GM19351 (cell line): ENCODE measurements at regions not wholly inside any gene's neighbourhood (a gene's known extent, or its start where the extent isn't known, plus 50 kb on each side); places are given as distances from the start of the nearest gene placed in this dataset.
"Not testable (repeated sequence)": the region's sequence is repeated elsewhere in the genome, so short reads cannot be mapped to it uniquely, and the experiment has no call there.

Experiments used
- ATAC-seq: cut with Tn5 transposase; IDR thresholded peaks from one replicate; pipeline ENCODE4 v1.9.1; 2021; ENCODE audit warnings: mild to moderate bottlenecking, moderate library complexity; ENCODE audit not compliant: unreplicated experiment

DNA sequence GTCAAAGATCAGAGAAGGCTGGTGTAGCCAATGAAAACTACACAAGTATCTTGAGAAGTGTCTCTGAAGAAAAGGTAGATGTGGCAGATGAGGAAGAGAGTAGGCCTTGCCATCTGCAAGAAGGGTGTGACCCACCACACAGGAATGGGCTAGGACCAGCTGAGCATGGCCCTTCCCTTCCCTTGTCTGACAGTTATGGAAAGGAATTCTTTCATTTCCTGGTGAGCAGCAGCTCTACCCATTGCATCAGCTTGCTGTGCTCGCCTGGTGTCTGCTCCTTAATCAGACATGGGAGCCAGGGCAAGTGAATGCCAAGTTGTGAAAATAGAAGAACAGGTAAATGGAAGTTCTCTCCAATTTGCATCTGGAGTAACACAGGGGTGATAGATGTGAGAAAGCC lies 145.2 kb upstream of the KRR1 start:
- ATAC-seq = no peak

DNA sequence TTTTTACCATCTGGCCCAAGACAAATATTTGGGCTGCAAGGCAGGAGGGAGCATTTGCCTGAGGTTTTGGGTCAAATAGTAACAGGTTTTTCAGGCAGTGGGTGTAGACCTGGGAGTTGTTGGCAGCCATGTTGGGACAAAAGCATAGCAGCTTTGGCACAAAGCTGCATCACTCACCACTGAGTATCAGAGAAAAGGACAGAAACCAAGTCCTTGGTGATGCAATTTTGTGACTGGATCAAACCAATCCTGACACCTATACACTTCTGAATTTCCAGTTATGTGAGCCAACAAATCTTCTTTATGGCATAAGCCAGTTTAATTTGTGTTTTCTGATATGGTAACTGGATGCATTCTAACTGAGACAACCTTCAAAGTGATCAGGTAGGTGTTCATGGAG lies 144.8 kb upstream of the KRR1 start:
- no peak for ATAC-seq

DNA sequence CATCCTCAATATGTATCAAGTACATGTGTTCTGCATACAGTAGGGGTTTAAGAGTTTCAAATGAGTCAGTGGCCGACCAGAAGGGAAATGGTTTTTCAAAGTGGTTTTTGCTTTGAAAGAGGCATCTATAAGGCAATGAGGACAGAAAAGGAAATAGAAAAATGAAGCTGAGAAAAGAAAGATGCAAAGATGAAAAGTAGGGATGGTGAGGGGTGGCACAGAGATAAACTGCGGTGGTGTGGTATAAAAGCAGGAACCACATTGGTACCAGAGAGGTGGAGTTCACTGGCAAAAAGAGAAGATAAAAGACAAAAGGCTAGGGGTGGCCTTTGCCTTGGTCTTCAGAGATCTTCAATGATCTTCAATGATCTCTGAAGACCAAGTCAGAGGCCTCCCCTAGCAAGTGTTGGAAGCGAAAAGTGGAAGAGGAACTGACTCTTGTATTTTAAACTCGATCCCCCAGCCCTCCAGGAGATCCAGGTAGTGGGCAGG lies 144.0 kb upstream of the KRR1 start:
- peak; percentile 85 for ATAC-seq

GRCh38 chr12:75651342-75651695 lies 139.9 kb upstream of the KRR1 start:
- no peak for ATAC-seq

DNA sequence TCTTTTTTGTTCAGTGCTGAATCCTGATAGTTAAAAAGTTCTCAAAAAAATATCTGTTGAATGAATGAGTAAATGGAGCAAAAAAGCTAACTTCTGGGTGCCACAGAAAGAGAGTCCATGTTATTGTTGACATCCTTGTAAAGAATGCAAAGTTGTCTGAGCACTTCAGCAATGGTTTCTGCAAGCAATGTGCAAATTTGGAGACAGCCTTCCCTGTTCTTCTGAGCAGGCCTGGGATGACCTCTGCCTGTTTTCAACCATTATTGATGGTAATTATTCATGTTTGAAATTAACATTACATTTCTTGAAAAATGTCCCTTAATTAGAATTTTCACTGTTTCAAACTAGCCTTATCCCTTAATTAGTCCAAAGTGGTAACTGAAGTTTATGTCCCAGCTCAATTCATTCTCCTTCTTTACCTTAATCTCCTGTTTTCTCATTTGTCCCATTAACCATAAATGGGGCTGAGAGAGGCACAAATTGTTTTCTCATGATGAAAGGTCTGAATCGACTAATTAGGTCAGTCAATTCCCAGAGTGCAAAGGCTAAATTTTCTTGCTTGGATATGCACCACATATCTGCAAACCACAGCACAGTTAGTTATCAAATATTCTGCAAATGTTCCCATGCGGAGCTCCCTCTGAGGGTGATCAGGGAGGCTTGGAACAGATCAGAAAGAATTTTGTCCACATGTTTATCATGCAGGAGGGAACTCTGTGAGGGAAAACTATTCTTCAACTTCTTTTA lies 139.4 kb upstream of the KRR1 start:
- no peak for ATAC-seq

- ATAC-seq = no peak
Observed at GRCh38 chr12:75650100-75650499, 138.7 kb upstream of the KRR1 start.

DNA sequence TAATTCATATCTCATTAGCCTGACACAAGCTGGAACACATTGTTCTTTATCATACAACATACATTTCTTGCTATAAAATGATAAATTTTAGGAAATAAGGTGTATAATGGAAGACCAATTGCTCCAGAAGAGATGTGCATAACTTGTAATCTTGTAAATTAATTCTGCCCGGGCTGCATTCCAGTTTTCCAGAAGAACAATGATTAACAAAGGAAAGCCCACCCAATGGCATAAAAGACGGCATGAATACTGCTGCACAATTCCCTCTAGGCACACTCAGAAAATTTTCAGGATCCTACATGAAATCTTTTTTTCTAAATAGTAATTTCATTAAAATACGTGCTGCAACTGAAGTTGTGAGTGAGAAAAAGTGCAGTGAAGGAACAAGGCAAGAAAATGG lies 137.4 kb upstream of the KRR1 start:
- no peak for ATAC-seq

GRCh38 chr12:75646329-75647210 lies 135.2 kb upstream of the KRR1 start:
- ATAC-seq = no peak

GRCh38 chr12:75644472-75645072 lies 133.2 kb upstream of the KRR1 start:
- ATAC-seq = no peak

GRCh38 chr12:75643119-75643518 lies 131.7 kb upstream of the KRR1 start:
- ATAC-seq = not testable (repeated sequence)

DNA sequence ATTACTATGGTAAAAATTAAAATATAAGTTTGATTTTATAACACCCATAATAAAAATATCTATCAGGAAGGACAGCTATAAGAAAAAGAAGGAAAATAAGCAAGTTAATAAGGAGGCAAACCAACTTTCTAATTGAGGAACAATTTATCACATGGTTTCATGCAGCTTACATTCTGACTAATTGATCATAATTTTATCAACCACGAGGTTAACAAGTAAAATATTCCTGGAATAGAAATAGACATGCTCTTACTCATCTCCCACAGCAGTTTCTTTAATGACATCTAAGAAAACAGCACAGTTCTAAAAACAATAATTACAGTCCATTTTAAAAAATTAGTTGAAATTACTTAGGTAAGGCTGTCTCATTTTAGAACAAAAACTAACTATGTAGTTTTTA lies 130.8 kb upstream of the KRR1 start:
- ATAC-seq = no peak

- ATAC-seq = peak; percentile 100
Observed at GRCh38 chr12:75641031-75641780, 129.8 kb upstream of the KRR1 start.

DNA sequence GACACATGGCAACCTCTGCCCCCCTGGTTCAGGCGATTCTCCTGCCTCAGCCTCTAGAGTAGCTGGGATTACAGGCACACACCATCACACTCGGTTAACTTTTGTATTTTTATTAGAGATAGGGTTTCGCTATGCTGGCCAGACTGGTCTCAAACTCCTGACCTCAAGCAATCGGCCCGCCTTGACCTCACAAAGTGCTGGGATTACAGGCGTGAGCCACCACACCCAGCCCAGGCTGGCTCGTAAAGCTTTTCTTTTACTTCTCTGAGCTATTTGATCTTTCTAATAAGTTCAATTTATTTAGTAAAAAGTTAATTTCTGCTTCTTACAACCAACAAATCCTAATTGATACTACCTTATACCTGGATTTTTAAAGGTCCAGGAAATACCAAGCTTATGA lies 127.4 kb upstream of the KRR1 start:
- ATAC-seq = no peak

DNA sequence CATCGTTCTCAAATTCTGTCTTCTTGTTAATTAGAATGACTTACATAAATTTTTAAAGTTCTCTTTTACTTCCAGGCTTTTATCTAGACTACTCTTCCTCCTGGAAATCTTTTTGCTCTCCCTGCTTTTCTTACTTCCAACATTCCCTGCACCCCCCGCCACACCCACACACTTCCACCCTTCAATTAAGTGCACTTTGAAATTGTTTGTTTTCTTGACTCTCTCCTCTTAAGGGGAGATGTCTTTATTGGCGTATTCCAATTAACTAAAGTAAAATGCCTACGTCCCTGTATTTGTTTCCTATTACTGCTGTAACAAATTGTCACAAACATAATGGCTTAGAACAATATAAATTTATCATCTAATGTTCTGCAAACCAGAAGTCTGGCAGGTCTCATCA lies 125.2 kb upstream of the KRR1 start:
- no peak for ATAC-seq

DNA sequence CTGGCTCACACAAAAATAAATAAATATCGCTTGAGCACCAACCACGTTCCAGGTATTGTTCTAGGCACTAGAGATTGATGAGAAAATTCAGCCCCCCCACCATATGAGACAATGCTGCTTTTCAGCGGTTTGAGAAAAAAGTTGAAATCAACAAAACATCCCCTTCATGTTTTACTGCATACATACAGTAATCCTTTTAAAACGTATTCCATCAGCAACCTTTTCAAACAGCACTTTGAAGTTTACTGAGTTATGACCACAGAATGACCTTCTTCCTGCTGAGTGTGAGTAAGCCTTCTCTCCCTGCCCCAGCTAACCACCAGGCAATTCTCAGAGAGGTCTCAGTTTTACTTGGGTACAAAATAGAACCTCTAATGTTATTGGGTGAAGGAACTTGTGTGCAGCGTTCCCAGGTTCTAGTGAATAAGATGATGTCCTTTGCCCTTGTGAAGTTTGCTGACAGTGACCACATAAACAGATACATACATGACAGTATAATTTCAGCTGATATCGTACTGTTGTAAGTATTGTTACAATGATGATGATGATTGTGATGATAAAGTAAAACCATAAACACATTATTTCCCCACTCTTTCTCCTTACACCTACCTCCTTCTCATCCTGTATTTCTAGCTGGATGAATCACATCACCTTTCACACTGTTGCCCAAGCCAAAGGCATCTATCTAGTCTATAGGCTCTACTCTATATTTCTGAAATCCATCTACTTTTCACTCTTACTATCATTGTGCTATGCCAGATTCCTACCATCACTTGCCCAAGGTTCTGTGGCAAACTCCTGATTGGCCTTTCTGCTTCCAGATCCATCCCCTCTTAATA lies 124.4 kb upstream of the KRR1 start:
- ATAC-seq = peak; percentile 87

- ATAC-seq = no peak
Observed at GRCh38 chr12:75634244-75635222, 123.1 kb upstream of the KRR1 start.

GRCh38 chr12:75633789-75634188 lies 122.4 kb upstream of the KRR1 start:
- no peak for ATAC-seq

DNA sequence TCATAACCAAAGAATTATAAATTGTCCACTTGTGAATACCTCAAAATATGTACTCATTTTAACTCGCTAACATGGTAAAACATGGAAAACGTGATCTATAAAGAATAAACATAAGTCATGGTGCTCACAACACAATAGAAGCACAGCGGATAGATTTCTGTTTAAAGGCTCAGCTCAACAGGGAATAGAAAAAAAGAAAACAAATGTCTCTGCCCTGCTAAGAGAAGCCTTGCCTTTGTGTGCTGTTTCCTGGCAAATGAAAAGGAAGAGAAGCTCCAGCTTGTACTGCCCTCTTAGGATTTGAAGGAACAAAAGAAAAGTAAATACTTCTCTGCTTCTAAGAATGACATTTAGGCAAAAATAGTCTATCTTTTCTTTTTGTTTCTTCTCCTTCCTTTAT lies 121.0 kb upstream of the KRR1 start:
- no peak for ATAC-seq

DNA sequence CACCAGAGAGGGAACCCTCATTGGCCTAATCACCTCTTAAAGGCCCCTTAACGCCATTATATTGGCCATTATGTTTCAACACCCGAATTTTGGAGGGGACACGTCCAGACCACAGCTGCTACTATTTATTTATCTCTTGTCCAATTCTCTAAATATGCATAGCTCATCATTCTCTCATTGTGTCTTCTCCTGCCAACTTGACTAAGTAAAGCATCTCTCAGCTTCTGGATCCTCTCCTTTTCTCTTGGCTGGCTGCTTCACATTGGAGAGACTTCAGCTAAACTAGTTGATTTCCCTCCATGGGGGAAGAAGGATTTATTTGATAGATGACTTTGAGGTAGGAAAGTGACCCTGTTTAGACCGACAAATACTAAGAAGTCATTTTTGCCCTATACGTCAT lies 120.4 kb upstream of the KRR1 start:
- no peak for ATAC-seq
